NCI-H1930 (cell line): ENCODE measurements at regions not wholly inside any gene's neighbourhood (a gene's known extent, or its start where the extent isn't known, plus 50 kb on each side); places are given as distances from the start of the nearest gene placed in this dataset.
"Not testable (repeated sequence)": the region's sequence is repeated elsewhere in the genome, so short reads cannot be mapped to it uniquely, and the experiment has no call there.

Experiments used
- DNase-seq, 2 experiments: peaks; one replicate each; lab custom pipeline; 2025; lab: John Stamatoyannopoulos, UW

- no peak for DNase-seq
These were observed 244.3 kb downstream of the GPAT3 start for GRCh38 chr4:83780053-83780733.

DNA sequence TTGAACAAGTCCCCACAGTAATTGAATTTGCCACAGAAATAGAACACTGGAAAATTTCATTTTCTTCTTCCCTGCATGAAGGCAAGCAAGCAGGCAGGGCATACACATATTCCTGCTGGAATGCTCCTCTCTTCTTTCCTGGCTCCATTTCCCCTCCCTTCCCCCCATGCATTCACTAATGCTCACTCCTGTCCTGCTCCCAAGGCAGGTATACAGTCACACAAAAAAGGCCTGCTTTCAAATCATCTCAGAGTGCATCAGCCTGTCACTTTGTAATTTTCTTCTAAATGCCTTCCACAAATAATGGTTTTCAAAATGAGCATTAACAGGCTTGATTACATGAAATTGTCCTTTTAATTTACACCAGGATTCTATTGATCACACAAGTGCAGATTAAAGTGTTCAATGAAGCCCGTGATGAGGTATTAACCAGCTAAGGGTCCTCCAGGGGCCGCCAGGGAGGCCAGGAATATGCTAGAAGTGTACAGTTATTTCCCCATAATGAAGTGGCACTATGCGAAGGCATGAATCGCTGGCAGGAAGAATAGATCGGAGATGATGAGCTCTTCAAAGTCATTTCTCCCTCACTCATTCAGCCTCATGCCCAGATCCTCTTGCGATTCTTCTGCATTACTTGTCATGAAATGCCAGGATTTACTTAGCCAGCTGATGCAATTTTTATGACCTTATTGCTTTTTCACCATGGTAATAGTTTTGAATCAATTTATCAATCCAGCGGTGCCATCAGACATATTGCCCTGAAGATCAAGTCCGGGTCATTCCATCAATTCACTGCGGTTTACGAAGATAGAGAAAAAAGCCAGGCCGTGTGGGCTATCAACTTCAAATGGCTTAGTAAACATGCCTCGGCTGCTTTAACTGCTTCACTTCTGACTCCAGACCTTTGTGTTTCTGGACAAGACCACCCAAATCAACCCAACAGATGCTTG lies 243.5 kb downstream of the GPAT3 start:
- no peak for DNase-seq

DNA sequence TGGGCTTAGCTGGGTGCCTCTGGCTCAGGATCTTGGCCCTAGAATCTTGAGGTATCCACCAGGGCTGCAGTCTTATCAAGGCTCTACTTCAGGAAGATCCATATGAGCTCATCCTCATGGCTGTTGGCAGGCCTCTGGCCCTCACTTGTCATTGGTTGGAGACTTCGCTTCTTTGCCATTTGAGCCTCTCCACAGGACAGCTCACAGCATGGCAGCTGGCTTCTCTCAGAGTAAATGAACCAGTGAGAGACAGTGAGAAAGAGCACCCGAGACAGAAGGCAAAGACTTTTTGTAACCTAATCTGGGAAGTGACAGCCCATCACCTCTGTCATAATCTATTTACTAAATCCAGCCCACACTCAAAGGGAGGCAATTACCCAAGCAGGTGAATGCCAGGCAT lies 236.8 kb downstream of the GPAT3 start:
- no peak for DNase-seq

DNA sequence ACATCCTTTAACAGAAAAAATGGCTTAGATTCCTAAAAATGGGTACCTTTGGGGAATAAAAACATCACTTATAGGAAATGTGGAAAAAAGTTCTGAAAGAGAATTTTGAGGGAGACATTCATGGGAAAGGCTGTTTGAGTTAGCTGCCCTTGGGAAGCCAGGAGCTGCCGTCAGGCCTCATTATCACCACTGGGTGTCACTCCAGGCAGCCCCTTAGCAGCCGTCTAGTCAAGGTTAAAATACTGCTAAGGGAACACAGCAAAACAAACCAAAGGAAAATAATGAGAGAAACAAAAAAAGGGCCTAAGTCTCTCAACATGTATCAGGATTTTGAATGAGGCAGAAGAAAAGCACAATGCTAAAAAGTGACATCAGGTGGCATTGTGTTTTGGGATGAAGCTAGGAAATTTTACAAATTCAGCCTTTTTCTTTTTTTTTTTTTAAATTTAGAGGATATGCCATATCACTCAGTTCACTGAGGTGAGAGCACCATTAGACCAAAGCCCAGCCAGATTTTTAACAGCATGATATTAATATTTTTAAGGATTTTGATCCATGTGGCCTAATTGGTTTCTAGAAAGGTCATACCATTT lies 235.3 kb downstream of the GPAT3 start:
- no peak for DNase-seq

- no peak for DNase-seq
These were observed 232.2 kb downstream of the GPAT3 start for GRCh38 chr4:83768146-83768545.

- peak; percentile 28 to 49 for DNase-seq
These were observed 231.2 kb downstream of the GPAT3 start for GRCh38 chr4:83767067-83767466.

- no peak for DNase-seq
These were observed 223.7 kb downstream of the GPAT3 start for GRCh38 chr4:83759611-83760010.

DNA sequence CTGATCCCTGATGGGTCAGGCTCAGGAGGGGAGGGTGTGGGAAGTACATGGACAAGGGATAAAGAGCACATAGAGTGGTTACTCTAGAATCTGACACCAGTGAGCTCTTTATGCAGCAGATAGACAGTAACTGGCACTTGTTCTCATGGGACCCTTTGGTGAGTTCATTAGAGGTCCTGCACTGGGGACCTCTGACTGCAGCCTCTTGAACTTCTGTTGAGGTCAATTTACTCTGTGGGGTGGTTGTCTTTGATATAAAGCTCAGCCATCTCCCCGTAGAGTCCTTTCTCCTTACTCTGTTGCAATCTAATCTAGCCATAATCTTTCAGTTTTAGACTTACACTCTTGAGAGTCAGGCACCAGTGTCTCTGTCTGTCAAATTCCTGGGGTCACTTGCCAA lies 222.4 kb downstream of the GPAT3 start:
- no peak for DNase-seq

GRCh38 chr4:83757121-83757621 lies 221.3 kb downstream of the GPAT3 start:
- DNase-seq, result no peak

DNA sequence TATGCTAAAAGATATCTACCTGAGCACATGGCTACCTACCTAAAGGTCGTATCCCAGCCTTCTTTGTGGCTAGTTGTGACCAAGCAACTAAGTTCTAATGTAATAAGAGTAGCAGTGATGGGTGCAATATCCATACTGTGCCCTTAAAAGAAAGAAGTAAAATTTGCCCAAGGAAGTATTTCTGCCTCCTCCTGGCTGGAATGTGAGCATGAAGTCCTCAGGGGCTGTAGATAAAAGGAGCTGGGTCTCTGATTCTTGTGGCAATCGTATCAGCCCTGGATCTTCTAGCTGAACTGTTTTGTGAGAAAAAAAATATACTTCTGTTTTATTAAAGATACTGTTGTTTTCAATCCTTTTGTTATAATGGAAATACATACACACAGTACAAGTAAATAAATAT lies 217.4 kb downstream of the GPAT3 start:
- DNase-seq, result no peak

DNA sequence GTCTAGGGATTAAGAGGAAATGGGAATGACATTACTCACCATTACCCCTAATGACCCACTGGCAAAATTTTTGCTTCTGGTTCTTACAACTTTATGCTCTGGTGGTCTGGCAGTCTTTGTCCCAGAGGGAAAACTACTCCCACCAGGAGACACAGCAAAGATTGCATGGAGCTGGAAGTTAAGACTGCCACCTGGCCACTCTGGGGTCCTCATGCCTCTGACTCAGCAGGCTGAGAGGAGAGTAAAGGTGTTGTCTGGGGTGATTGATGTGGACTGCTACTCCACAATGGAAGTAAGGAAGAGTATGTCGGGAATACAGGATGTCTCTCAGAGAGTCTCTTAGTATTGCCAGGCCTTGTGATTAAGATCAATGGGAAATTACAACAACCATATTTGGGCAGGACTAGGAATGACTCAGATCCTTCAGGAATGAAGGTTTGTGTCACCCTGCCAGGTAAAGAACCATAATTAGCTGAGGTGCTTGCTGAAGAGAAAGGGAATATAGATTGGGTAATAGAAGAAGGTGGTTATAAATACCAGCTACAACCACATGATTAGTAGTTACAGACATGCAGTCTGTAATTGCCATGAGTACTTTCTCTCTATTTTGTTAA lies 215.5 kb downstream of the GPAT3 start:
- no peak for DNase-seq

DNA sequence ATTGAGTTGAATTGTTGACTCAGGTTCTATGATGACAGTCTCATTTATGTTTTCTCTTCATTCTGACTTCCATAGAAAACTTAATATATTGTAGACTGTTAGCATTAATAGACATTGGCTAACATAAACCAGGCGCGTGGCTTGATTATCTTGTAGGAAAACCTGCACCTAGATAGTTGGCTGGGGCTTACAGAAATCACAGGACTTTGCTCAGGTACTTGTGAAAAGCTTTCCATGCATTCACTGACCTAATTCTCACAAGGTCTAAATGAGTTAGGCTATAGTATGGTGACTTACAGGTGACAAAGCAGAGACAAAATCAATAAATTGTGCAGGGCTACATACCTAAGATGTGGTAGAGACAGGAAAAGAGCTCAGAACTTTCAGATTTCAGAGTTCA lies 212.8 kb downstream of the GPAT3 start:
- no peak for DNase-seq

DNA sequence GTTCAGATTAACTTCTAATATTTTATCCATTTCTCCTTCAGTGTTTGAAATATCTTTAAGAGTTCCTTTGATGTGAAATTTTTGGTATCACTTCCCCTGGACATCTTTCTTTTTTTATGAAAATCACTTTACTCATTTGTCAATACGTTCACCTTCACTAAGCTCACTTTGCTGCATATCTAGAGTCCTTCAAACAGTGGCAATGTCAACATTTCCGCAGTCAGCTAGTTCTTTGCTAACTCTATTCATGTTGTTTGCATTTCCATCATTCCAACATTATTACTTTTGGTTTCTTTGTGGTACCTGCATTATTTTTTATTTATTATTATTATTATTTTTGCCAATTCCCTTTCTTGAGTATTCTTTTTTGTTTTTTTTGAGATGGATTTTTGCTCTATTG lies 203.0 kb downstream of the GPAT3 start:
- DNase-seq, result no peak

DNA sequence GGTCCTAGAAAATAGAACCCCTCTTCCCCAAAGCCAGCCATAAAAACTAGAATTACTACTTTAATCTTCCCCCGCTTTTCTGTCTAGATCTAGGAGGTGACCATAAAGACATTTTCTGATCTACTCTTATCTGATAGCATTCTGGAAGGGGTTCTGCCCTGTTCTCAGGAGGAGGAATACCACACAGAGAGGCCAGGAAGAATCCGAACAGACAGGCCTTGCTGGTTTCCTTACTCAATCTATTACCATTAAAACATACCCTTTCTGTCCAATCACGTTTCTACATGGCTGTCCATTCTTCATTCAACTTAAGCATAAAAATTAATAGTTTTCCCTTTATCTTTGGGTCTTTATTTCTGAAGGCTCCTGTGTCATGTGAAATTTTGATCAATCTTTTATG lies 198.7 kb downstream of the GPAT3 start:
- no peak for DNase-seq

DNA sequence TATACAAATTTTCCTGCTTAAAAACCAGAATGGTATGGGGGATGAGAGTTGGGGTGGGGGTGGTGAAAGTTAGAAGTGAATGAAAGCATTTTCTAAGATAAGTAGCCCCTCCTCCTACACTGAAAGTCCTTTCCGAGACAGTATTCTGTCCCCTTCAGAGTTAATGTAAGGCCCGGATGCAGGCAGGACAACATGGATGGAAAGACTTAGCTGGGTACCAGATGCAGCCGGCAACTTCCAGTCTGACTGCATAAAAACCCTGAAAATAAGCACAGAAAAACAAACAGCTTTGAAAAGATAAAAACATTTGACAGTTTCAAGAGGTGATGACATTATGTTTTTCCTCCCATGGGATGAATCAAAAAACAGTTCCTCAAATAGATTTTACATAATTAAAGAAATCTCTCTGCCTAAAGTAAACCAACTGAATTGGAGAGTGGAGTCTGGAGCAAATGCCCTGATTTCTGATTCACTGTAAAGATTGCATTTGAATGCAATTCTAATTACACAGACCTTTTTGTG lies 196.3 kb downstream of the GPAT3 start:
- DNase-seq, result no peak

DNA sequence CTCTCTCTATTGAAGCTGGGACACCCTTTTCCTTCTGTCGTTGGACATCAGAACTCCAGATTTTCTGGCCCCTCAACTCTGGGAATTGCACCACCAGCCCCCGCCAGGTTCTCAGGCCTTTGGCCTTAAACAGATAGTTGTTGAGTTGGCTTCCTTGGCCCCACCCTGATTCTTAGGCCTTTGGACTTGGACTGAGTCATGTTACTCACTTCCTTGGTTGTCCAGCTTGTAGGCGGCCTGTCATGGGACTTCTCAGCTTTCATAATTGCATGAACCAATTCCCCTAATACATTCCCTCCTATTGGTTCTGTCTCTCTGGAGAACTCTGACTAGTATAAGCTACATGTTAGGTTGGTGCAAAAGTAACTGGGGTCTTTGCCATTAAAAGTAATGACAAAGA lies 195.7 kb downstream of the GPAT3 start:
- no peak for DNase-seq

GRCh38 chr4:83730958-83731357 lies 195.1 kb downstream of the GPAT3 start:
- not testable (repeated sequence) for DNase-seq

DNA sequence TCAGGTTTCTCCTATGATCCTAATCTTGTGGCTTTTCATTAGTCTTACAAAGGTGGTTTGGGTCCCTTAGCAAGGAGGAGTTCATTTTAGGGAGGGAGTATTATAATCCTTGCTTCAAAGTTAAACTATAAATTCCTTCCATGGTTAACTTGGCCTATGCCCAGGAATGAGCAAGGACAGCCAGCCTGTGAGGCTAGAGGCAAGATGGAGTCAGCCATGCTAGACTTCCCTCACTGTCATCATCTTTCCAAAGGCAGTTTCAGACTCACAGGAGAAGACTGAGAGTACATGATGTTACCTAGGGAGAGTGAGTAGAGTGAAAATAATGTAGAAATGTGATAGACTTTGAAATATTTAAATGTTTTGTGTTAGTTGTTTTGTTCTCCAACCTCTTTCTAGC lies 192.3 kb downstream of the GPAT3 start:
- no peak for DNase-seq

DNA sequence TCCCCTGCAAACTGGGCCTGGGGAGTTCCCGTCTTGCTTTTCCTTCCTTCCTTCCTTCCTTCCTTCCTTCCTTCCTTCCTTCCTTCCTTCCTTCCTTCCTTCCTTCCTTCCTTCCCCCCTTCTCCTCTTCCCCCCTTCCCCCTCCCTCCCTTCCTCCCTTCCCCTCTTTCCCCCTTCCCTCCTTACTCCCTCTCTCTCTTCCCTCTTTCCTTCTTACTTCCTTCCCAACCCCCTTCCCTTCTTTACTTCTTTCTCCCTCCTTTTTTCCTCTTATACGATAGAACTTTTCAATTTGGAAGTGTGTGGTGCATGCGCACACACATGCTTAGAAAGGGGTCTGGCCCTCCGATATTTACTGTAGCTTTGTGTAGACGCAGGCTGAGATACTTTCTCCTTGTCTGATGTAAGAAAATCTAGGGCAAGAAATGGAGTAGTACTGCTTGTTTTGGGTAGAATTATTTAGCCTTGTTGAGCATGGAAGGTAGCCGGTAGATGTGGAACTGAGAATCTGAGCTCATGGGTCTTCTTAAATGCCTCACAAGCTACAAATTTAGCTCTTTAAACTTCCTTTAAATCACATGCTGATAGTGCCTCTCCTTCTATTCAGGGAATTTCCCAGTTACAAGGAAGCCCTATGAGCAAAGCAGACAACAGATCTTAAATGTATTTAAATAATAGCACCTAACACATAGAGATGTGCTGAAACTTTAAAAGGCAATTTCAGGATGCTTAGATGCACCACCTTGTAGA lies 189.6 kb downstream of the GPAT3 start:
- DNase-seq, result no peak

DNA sequence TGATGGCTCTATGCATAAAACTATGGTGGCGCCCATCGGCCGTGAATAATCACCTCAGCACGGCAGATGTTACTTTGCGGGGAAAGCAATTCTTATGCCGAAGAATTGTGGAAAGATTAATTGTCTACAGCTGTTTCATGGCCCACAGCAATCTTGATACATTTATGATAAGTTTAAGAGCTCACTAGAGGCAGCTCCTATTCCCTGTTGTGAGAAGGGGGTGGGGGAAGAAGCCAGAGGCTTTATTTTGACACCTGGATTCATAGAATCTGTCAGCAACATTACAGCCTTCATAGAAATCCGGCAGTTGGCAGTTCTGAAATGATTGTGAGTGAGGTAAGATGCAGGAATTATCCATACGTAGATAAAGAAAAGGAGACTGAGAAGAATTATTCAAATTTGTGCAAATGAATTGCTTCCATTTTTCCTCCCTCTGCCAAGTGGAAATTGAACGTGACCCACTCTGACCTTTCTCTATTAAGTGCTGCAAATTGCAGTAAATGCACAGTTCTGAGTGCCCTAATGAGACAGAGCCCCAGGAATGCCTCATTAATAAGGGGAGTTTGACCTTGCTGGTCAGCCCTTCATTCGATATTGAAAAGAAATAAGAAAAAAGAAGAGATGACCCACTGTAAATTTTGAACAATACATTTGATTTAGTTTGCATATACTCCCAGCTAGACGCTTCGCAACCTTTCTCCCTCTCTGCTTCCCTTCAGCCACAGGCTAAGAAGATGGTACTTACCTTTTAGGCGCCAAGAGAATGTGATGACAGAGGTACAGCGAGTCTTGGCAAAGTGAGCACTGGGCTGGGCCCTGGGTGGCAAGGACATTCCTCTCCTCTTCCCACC lies 188.8 kb downstream of the GPAT3 start:
- no peak for DNase-seq
